ENCODE measurements at regions not wholly inside any gene's neighbourhood (a gene's known extent, or its start where the extent isn't known, plus 50 kb on each side); places are given as distances from the start of the nearest gene placed in this dataset.
A peak's percentile ranks its signal among the peaks of the same experiment; 100 is the strongest.
"Not testable (repeated sequence)": the region's sequence is repeated elsewhere in the genome, so short reads cannot be mapped to it uniquely, and the experiment has no call there.

GRCh38 chr10:78419481-78420265 is 386.0 kb downstream of the RPS24 start:
- no peak for DNase-seq

GRCh38 chr10:78420946-78421735 is 387.5 kb downstream of the RPS24 start:
- DNase-seq, result no peak

GRCh38 chr10:78424050-78424449 is 390.4 kb downstream of the RPS24 start:
- DNase-seq, result not testable (repeated sequence)

- no peak for DNase-seq
Observed at GRCh38 chr10:78424723-78425122, 391.1 kb downstream of the RPS24 start.

- no peak for DNase-seq
Observed at GRCh38 chr10:78426181-78426580, 392.5 kb downstream of the RPS24 start.

- DNase-seq, result no peak
Observed at GRCh38 chr10:78427497-78428031, 393.9 kb downstream of the RPS24 start.

- DNase-seq, result no peak
Observed at GRCh38 chr10:78428579-78428978, 394.9 kb downstream of the RPS24 start.

- DNase-seq, result no peak
Observed at GRCh38 chr10:78429984-78430383, 396.3 kb downstream of the RPS24 start.

- DNase-seq, result no peak
Observed at GRCh38 chr10:78432583-78432982, 398.9 kb downstream of the RPS24 start.

- no peak for DNase-seq
Observed at GRCh38 chr10:78433076-78433595, 399.5 kb downstream of the RPS24 start.

- DNase-seq, result no peak
Observed at GRCh38 chr10:78433766-78434535, 400.3 kb downstream of the RPS24 start.

- no peak for DNase-seq
Observed at GRCh38 chr10:78434886-78435285, 401.2 kb downstream of the RPS24 start.

GRCh38 chr10:78435484-78436221 is 402.0 kb downstream of the RPS24 start:
- DNase-seq, result no peak

- DNase-seq, result no peak
Observed at GRCh38 chr10:78436222-78436573, 402.5 kb downstream of the RPS24 start.

GRCh38 chr10:78436706-78437406 is 403.2 kb downstream of the RPS24 start:
- DNase-seq, result no peak

GRCh38 chr10:78437407-78437768 is 403.7 kb downstream of the RPS24 start:
- DNase-seq, result no peak

- DNase-seq, result peak in 1 of 2 donors; percentile 3
Observed at GRCh38 chr10:78437998-78438906, 404.6 kb downstream of the RPS24 start.

- DNase-seq, result no peak
Observed at GRCh38 chr10:78438907-78439809, 405.5 kb downstream of the RPS24 start.

GRCh38 chr10:78441010-78441409 is 407.3 kb downstream of the RPS24 start:
- no peak for DNase-seq
